IMR-90 (cell line): ENCODE measurements at regions not wholly inside any gene's neighbourhood (a gene's known extent, or its start where the extent isn't known, plus 50 kb on each side); places are given as distances from the start of the nearest gene placed in this dataset.

Experiments
- ATAC-seq: fragments of 200-7000 bp; cut with Tn5 transposase; 2 replicates; pipeline ENCODE4 v1.9.1; 2020; ENCODE audit warnings: low read depth, mild to moderate bottlenecking, moderate library complexity
- BruUV-seq: library from RNA; stranded (reverse); fragments of 400-500 nt; replicated peaks from 2 replicates; lab custom pipeline; 2021; lab: Mats Ljungman, UMichigan
- CTCF ChIA-PET: fragments of 300-600 bp; formaldehyde crosslinking; extraction: SDS; loops from one replicate; lab custom pipeline; 2021; ENCODE audit warnings: antibody characterized with exemption; lab: Yijun Ruan, JAX
- POLR2A ChIA-PET: fragments of 300-600 bp; sonication (Branson Sonifier 250); formaldehyde crosslinking; loops from one replicate; lab custom pipeline; 2022; ENCODE audit warnings: antibody characterized with exemption; ENCODE audit not compliant: unreplicated experiment; lab: Charles Lee
- DNase-seq: peaks from one replicate; pipeline ENCODE4 v3.0.0; 2013
- H2AFZ ChIP-seq: replicated peaks from 2 replicates; pipeline ENCODE3; 2013; ENCODE audit warnings: low read length, mild to moderate bottlenecking; ENCODE audit not compliant: poor library complexity
- H2AK5ac ChIP-seq: 2 replicates; pipeline ENCODE4 v1.6.1; 2013; ENCODE audit warnings: low read depth, low read length, inconsistent platforms
- H2AK9ac ChIP-seq: replicated peaks from 2 replicates; pipeline ENCODE3; 2013; ENCODE audit warnings: mild to moderate bottlenecking, low read depth, low read length, moderate library complexity; ENCODE audit not compliant: poor library complexity
- H2BK120ac ChIP-seq: 2 replicates; pipeline ENCODE4 v1.6.1; 2013; ENCODE audit warnings: low read depth, low read length, inconsistent platforms
- H2BK15ac ChIP-seq: 3 replicates; pipeline ENCODE4 v1.6.1; 2013; ENCODE audit warnings: low read depth, low read length, inconsistent platforms
- H2BK20ac ChIP-seq: 2 replicates; pipeline ENCODE4 v1.6.1; 2013; ENCODE audit warnings: low read depth, mild to moderate bottlenecking, inconsistent platforms, low read length, moderate library complexity
- H2BK5ac ChIP-seq: 2 replicates; pipeline ENCODE4 v1.6.1; 2013; ENCODE audit warnings: mild to moderate bottlenecking, low read depth, low read length, inconsistent platforms; ENCODE audit not compliant: poor library complexity, severe bottlenecking
- H3K14ac ChIP-seq: replicated peaks from 2 replicates; pipeline ENCODE4 v1.6.1; 2013; ENCODE audit warnings: low read depth, low read length, inconsistent platforms
- H3K18ac ChIP-seq: 2 replicates; pipeline ENCODE4 v1.6.1; 2013; ENCODE audit warnings: low read depth, low read length, control low read depth
- H3K23ac ChIP-seq: 2 replicates; pipeline ENCODE4 v1.6.1; 2013; ENCODE audit warnings: low read depth, low read length, inconsistent platforms
- H3K27ac ChIP-seq: 2 replicates; pipeline ENCODE4 v1.5.1; 2013; ENCODE audit warnings: mild to moderate bottlenecking, control low read depth, low read length; ENCODE audit not compliant: insufficient read depth
- H3K27me3 ChIP-seq: 2 replicates; pipeline ENCODE4 v1.6.1; 2013; ENCODE audit warnings: low read length; ENCODE audit not compliant: control insufficient read depth, insufficient read depth
- H3K36me3 ChIP-seq: 2 replicates; pipeline ENCODE4 v1.6.1; 2013; ENCODE audit warnings: low read length, mixed read lengths; ENCODE audit not compliant: control insufficient read depth, insufficient read depth
- H3K4ac ChIP-seq: 2 replicates; pipeline ENCODE4 v1.6.1; 2013; ENCODE audit warnings: low read depth, low read length, inconsistent platforms
- H3K4me1 ChIP-seq: 2 replicates; pipeline ENCODE4 v1.6.1; 2013; ENCODE audit warnings: low read length, mixed read lengths; ENCODE audit not compliant: control insufficient read depth, insufficient read depth
- H3K4me2 ChIP-seq: 2 replicates; pipeline ENCODE4 v1.6.1; 2013; ENCODE audit warnings: low read depth, mild to moderate bottlenecking, control low read depth, low read length, moderate library complexity
- H3K4me3 ChIP-seq: 2 replicates; pipeline ENCODE4 v1.5.1; 2013; ENCODE audit warnings: low read depth, mild to moderate bottlenecking, control low read depth, low read length, moderate library complexity; ENCODE audit not compliant: insufficient read depth
- H3K56ac ChIP-seq: 2 replicates; pipeline ENCODE4 v1.6.1; 2013; ENCODE audit warnings: low read length, inconsistent platforms; ENCODE audit not compliant: insufficient read depth; ENCODE audit errors: extremely low read depth
- H3K79me1 ChIP-seq, 2 experiments: 2 replicates each; pipeline ENCODE4 v1.6.1; 2013; ENCODE audit warnings: low read length in 2 of 2, inconsistent platforms in 1 of 2, low read depth in 1 of 2
- H3K9ac ChIP-seq: 2 replicates; pipeline ENCODE4 v1.6.1; 2013; ENCODE audit warnings: low read depth, low read length, control low read depth
- H3K9me1 ChIP-seq: 2 replicates; pipeline ENCODE4 v1.6.1; 2013; ENCODE audit warnings: low read length, inconsistent platforms; ENCODE audit not compliant: insufficient read depth
- H3K9me3 ChIP-seq: 2 replicates; pipeline ENCODE4 v1.6.1; 2013; ENCODE audit warnings: low read length; ENCODE audit not compliant: control insufficient read depth, insufficient read depth
- H4K20me1 ChIP-seq: 2 replicates; pipeline ENCODE4 v1.6.1; 2013; ENCODE audit warnings: low read length, inconsistent platforms; ENCODE audit not compliant: insufficient read depth
- H4K5ac ChIP-seq: 2 replicates; pipeline ENCODE4 v1.6.1; 2013; ENCODE audit warnings: mild to moderate bottlenecking, low read depth, low read length, control low read depth
- H4K8ac ChIP-seq, 2 experiments: 2 replicates each; pipeline ENCODE4 v1.6.1; 2013; ENCODE audit warnings: low read depth in 2 of 2, low read length in 2 of 2, control low read depth in 1 of 2, inconsistent platforms in 1 of 2
- H4K91ac ChIP-seq: 2 replicates; pipeline ENCODE4 v1.6.1; 2013; ENCODE audit warnings: low read depth, low read length, inconsistent platforms; ENCODE audit not compliant: insufficient read depth
- FOS ChIP-seq: fragments of 150-350 bp; IDR thresholded peaks from 2 replicates; pipeline ENCODE4 v1.6.1; 2016; ENCODE audit warnings: low read depth, low read length
- MXI1 ChIP-seq: IDR thresholded peaks from 2 replicates; pipeline ENCODE4 v1.6.1; 2012; ENCODE audit warnings: low read depth, mild to moderate bottlenecking, low read length, moderate library complexity, borderline replicate concordance
- RAD21 ChIP-seq: IDR thresholded peaks from 2 replicates; pipeline ENCODE4 v1.6.1; 2012; ENCODE audit warnings: low read length, improper control_type of control experiment
- RCOR1 ChIP-seq: IDR thresholded peaks from 2 replicates; pipeline ENCODE4 v1.6.1; 2012; ENCODE audit warnings: mild to moderate bottlenecking, low read length, improper control_type of control experiment; ENCODE audit not compliant: insufficient replicate concordance
- SMC3 ChIP-seq: fragments of 150-350 bp; IDR thresholded peaks from 2 replicates; pipeline ENCODE4 v1.6.1; 2016; ENCODE audit warnings: low read depth, mild to moderate bottlenecking, antibody characterized with exemption, low read length, moderate library complexity
- WGBS, 2 experiments: methylation state at CpG; one replicate each; pipeline versions ENCODE4 v1.1.5 to v1.1.7; 2013; ENCODE audit warnings: missing lambda C conversion rate in 2 of 2; ENCODE audit not compliant: insufficient read length in 1 of 2; ENCODE audit errors: extremely low coverage in 2 of 2; 5-methylcytosine and 5-hydroxymethylcytosine counted together
- dilution Hi-C: fragments of 300-500 bp; cut with HindIII; formaldehyde crosslinking; loops from one replicate; pipeline ENCODE4 v1.14.3; 2018; ENCODE audit warnings: low sequenced_read_pairs; ENCODE audit not compliant: unreplicated experiment
- in situ Hi-C: fragments of 300-500 bp; cut with MboI; formaldehyde crosslinking; loops from 3 replicates; pipeline ENCODE4 v1.14.3; 2019; ENCODE audit warnings: low sequenced_read_pairs, inconsistent platforms, mixed read lengths
- intact Hi-C: fragments of 100-400 bp; cut with micrococcal nuclease; formaldehyde crosslinking; loops from 2 replicates; pipeline ENCODE4 v1.10.0; 2022
- TF ChIP-seq, protein P1 (sequence below): fragments of 150-350 bp; IDR thresholded peaks from 2 replicates; pipeline ENCODE4 v1.6.1; 2016; ENCODE audit warnings: low read depth, mild to moderate bottlenecking, low read length, moderate library complexity, borderline replicate concordance

DNA sequence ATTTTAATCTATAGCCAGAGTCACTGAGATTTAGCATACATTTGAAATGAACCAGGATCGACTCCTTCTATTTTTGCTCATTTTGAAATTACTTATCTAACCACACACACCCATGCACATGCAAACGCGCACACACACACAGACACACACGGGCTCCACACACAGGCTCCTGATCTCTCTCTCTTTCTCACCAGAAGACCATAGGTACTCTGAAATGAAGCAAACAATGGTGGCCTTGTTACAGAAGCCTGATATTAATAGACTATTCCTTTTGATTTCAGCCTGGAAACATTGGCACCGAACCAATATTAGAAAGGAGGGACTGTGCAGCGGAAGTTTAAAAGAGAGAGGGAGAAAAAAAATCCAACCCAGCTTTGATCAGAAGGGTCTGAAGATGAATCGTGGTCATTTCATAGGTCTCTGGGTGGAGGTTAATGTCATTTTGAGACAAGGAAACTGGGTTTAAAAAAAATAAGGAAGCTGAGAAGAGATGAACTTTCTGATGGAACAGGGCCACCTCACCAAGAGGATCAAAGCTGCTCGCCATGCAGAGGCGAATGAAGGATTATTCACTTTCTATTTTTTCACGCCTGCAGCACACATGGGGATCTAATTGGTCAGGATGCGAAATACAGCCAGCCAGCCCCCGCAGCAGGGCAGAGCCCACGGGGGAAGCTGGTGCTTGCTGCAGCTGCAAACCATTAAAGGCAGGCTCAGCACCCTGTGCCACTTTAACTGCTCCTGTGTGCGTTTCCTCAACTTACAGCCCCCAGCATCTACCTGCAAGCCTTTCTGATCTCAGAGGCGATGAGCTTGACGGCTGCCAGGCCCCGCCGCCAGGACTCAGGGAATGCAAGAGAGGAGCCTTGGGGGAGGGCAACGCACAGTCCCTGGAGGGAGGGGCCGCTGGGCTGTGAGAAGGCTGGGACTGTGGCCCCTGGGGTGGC is 88.8 kb downstream of the HES1 start (continued):
- TF ChIP-seq RCOR1 = no peak

DNA sequence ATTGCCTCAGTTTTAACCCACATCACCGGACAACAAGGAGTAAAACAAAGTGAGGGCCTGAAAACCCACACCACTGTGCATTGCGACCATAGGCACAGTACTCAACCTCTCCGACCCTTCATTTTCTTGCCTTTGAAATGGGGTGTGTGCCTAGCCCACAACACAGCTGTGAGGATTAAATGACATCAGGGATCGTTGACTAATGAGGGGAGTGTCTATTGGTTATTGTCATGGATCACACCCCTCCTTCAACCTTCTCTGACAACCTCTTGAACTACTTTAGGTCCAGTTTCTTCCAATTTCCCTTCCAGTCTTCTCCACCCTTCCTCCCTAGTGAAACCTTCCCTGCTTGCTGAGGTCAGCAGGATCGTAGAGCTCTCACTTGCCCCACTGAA is 89.5 kb downstream of the HES1 start:
- TF ChIP-seq FOS (no peak), MXI1 (no peak), SMC3 (no peak), RAD21 (no peak)
- TF ChIP-seq, protein P1, sequence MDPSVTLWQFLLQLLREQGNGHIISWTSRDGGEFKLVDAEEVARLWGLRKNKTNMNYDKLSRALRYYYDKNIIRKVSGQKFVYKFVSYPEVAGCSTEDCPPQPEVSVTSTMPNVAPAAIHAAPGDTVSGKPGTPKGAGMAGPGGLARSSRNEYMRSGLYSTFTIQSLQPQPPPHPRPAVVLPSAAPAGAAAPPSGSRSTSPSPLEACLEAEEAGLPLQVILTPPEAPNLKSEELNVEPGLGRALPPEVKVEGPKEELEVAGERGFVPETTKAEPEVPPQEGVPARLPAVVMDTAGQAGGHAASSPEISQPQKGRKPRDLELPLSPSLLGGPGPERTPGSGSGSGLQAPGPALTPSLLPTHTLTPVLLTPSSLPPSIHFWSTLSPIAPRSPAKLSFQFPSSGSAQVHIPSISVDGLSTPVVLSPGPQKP = no peak
- Histone ChIP-seq H4K8ac (no peak overlapping the region), H2AFZ (no peak overlapping the region), H3K4me2 (no peak overlapping the region), H2BK15ac (no peak overlapping the region), H3K56ac (no peak overlapping the region), H3K4me1 (no peaks in the 10 kb centered on the region), H3K27me3 (peaks cover 29% of the 10 kb centered on the region), H3K9me1 (no peaks in the 10 kb centered on the region), H3K18ac (no peak overlapping the region), H3K27ac (no peak overlapping the region), H3K4ac (no peak overlapping the region), H3K23ac (no peak overlapping the region), H2BK120ac (no peak overlapping the region), H4K91ac (no peak overlapping the region), H4K20me1 (no peaks in the 10 kb centered on the region), H2BK20ac (no peak overlapping the region), H3K9me3 (no peaks in the 10 kb centered on the region), H2AK5ac (no peak overlapping the region), H2BK5ac (no peak overlapping the region), H3K9ac (no peak overlapping the region), H3K4me3 (no peak overlapping the region), H3K14ac (no peak overlapping the region), H3K79me1 (no peaks in the 10 kb centered on the region), H4K5ac (no peak overlapping the region), H3K36me3 (no peaks in the 10 kb centered on the region), H2AK9ac (no peak overlapping the region)
- POLR2A ChIA-PET = no interaction called here
- intact Hi-C loops (no loop called here), dilution Hi-C loops (no loop called here), in situ Hi-C loops (no loop called here)
- CTCF ChIA-PET = no interaction called here
- BruUV-seq = no TSS peak
- ATAC-seq (no peak), DNase-seq (no peak)
- WGBS, 2 experiments = 60% methylated on average over 1 of the region's 5 CpGs; no CpG with 5 or more reads in 1 of the 2 experiments
